Peyer's patch (tissue), 4 donors: ENCODE measurements at regions not wholly inside any gene's neighbourhood (a gene's known extent, or its start where the extent isn't known, plus 50 kb on each side); places are given as distances from the start of the nearest gene placed in this dataset.

Source experiments
- POLR2A ChIP-seq, 2 donors: fragments of 450-650 bp; IDR thresholded peaks; one replicate each; pipeline ENCODE4 v1.5.1; 2017; ENCODE audit warnings: antibody characterized with exemption in 2 of 2, mild to moderate bottlenecking in 2 of 2, moderate library complexity in 2 of 2
- TF ChIP-seq, protein P1 (sequence below), 6 experiments: fragments of 450-650 bp in 4 of 6; fragments of 200-600 bp in 2 of 6; sonication (generic) in 1 of 6; IDR thresholded peaks; one replicate each; pipeline ENCODE4 v1.5.1; 2017 to 2019; ENCODE audit warnings: antibody characterized with exemption in 6 of 6, mild to moderate bottlenecking in 3 of 6, moderate library complexity in 1 of 6

- TF ChIP-seq, protein P1, sequence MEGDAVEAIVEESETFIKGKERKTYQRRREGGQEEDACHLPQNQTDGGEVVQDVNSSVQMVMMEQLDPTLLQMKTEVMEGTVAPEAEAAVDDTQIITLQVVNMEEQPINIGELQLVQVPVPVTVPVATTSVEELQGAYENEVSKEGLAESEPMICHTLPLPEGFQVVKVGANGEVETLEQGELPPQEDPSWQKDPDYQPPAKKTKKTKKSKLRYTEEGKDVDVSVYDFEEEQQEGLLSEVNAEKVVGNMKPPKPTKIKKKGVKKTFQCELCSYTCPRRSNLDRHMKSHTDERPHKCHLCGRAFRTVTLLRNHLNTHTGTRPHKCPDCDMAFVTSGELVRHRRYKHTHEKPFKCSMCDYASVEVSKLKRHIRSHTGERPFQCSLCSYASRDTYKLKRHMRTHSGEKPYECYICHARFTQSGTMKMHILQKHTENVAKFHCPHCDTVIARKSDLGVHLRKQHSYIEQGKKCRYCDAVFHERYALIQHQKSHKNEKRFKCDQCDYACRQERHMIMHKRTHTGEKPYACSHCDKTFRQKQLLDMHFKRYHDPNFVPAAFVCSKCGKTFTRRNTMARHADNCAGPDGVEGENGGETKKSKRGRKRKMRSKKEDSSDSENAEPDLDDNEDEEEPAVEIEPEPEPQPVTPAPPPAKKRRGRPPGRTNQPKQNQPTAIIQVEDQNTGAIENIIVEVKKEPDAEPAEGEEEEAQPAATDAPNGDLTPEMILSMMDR (IDR thresholded peaks at IDR 0.05), result no peak
- no peak for TF ChIP-seq POLR2A (IDR thresholded peaks at IDR 0.05)
Observed at GRCh38 chr3:182410051-182410450, 383.3 kb upstream of the ATP11B start.
